BJ (cell line): ENCODE measurements at regions not wholly inside any gene's neighbourhood (a gene's known extent, or its start where the extent isn't known, plus 50 kb on each side); places are given as distances from the start of the nearest gene placed in this dataset.

Experiments
- CTCF ChIA-PET: fragments of 350-600 bp; formaldehyde crosslinking; extraction: SDS; loops from one replicate; lab custom pipeline; 2021; ENCODE audit warnings: antibody characterized with exemption, inconsistent platforms; lab: Yijun Ruan, JAX
- POLR2A ChIA-PET: fragments of 300-600 bp; sonication (Branson Sonifier 250); formaldehyde crosslinking; extraction: SDS; loops from one replicate; lab custom pipeline; 2021; ENCODE audit warnings: antibody characterized with exemption; lab: Charles Lee
- DNase-seq: peaks from one replicate; pipeline ENCODE4 v3.0.0-alpha.2; 2011; ENCODE audit warnings: low read depth
- H3K27me3 ChIP-seq: 2 replicates; pipeline ENCODE4 v1.6.0; 2011; ENCODE audit warnings: low read length; ENCODE audit not compliant: control insufficient read depth, insufficient read depth
- H3K36me3 ChIP-seq: 2 replicates; pipeline ENCODE4 v1.5.1; 2011; ENCODE audit warnings: low read length; ENCODE audit not compliant: control insufficient read depth, insufficient read depth
- H3K4me3 ChIP-seq: 2 replicates; pipeline ENCODE4 v1.5.1; 2011; ENCODE audit warnings: low read depth, mild to moderate bottlenecking, control low read depth, low read length
- CTCF ChIP-seq: IDR thresholded peaks from 2 replicates; pipeline ENCODE4 v1.5.1; 2011; ENCODE audit warnings: low read depth, mild to moderate bottlenecking, control low read depth, inconsistent platforms, low read length, moderate library complexity; ENCODE audit not compliant: insufficient read depth

GRCh38 chr14:104294983-104295680 is 156.7 kb downstream of the KIF26A start:
- Histone ChIP-seq H3K27me3 (no peaks in the 10 kb centered on the region), H3K4me3 (no peak overlapping the region), H3K36me3 (no peaks in the 10 kb centered on the region)
- ChIA-PET CTCF (no interaction called here), POLR2A (no interaction called here)
- TF ChIP-seq CTCF = no peak
- no peak for DNase-seq

- TF ChIP-seq CTCF = no peak
- DNase-seq = no peak
- POLR2A ChIA-PET = no interaction called here
- Histone ChIP-seq H3K36me3 (no peaks in the 10 kb centered on the region), H3K4me3 (no peak overlapping the region), H3K27me3 (no peaks in the 10 kb centered on the region)
- CTCF ChIA-PET = no interaction called here
These were observed 157.4 kb downstream of the KIF26A start for GRCh38 chr14:104295681-104296387.

GRCh38 chr14:104296388-104297312 is 158.3 kb downstream of the KIF26A start:
- no peak for DNase-seq
- CTCF ChIA-PET = no interaction called here
- POLR2A ChIA-PET = no interaction called here

GRCh38 chr14:104297313-104297704 is 158.9 kb downstream of the KIF26A start:
- no peaks in the 10 kb centered on the region for H3K27me3 ChIP-seq
- no peaks in the 10 kb centered on the region for H3K36me3 ChIP-seq
- no peak overlapping the region for H3K4me3 ChIP-seq
- ChIA-PET CTCF (no interaction called here), POLR2A (no interaction called here)
- no peak for TF ChIP-seq CTCF
- no peak for DNase-seq

More at GRCh38 chr14:104296388-104297312, 158.3 kb downstream of the KIF26A start:
- no peaks in the 10 kb centered on the region for H3K27me3 ChIP-seq
- H3K4me3 ChIP-seq = no peak overlapping the region
- no peaks in the 10 kb centered on the region for H3K36me3 ChIP-seq
- no peak for TF ChIP-seq CTCF
